ENCODE measurements at regions not wholly inside any gene's neighbourhood (a gene's known extent, or its start where the extent isn't known, plus 50 kb on each side); places are given as distances from the start of the nearest gene placed in this dataset.

- no peak for ATAC-seq
- no peak for TF ChIP-seq ZNF565 (CRISPR knock-in tag; conservative IDR thresholded peaks at IDR 0.05; ENCODE audit: low read depth)
- TF ChIP-seq ZC3H10 (CRISPR knock-in tag; IDR thresholded peaks at IDR 0.05), result no peak
- no peak for TF ChIP-seq OSR1 (CRISPR knock-in tag; IDR thresholded peaks at IDR 0.05)
- TF ChIP-seq ISL1 (CRISPR knock-in tag; IDR thresholded peaks at IDR 0.05), result no peak
- TF ChIP-seq, protein P1, sequence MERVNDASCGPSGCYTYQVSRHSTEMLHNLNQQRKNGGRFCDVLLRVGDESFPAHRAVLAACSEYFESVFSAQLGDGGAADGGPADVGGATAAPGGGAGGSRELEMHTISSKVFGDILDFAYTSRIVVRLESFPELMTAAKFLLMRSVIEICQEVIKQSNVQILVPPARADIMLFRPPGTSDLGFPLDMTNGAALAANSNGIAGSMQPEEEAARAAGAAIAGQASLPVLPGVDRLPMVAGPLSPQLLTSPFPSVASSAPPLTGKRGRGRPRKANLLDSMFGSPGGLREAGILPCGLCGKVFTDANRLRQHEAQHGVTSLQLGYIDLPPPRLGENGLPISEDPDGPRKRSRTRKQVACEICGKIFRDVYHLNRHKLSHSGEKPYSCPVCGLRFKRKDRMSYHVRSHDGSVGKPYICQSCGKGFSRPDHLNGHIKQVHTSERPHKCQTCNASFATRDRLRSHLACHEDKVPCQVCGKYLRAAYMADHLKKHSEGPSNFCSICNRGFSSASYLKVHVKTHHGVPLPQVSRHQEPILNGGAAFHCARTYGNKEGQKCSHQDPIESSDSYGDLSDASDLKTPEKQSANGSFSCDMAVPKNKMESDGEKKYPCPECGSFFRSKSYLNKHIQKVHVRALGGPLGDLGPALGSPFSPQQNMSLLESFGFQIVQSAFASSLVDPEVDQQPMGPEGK (CRISPR knock-in tag; IDR thresholded peaks at IDR 0.05; ENCODE audit: borderline replicate concordance), result no peak
- no peak for TF ChIP-seq ZNF70 (CRISPR knock-in tag; IDR thresholded peaks at IDR 0.05)
- TF ChIP-seq, protein P2, sequence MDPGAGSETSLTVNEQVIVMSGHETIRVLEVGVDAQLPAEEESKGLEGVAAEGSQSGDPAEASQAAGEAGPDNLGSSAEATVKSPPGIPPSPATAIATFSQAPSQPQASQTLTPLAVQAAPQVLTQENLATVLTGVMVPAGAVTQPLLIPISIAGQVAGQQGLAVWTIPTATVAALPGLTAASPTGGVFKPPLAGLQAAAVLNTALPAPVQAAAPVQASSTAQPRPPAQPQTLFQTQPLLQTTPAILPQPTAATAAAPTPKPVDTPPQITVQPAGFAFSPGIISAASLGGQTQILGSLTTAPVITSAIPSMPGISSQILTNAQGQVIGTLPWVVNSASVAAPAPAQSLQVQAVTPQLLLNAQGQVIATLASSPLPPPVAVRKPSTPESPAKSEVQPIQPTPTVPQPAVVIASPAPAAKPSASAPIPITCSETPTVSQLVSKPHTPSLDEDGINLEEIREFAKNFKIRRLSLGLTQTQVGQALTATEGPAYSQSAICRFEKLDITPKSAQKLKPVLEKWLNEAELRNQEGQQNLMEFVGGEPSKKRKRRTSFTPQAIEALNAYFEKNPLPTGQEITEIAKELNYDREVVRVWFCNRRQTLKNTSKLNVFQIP (CRISPR knock-in tag; IDR thresholded peaks at IDR 0.05; ENCODE audit: borderline replicate concordance, low read depth), result no peak
- TF ChIP-seq TSHZ2 (CRISPR knock-in tag; IDR thresholded peaks at IDR 0.05), result no peak
- no peak for TF ChIP-seq PPARA (CRISPR knock-in tag; IDR thresholded peaks at IDR 0.05; ENCODE audit: borderline replicate concordance)
- TF ChIP-seq ARNTL (CRISPR knock-in tag; IDR thresholded peaks at IDR 0.05; ENCODE audit: borderline replicate concordance, low read depth), result no peak
- no peak for TF ChIP-seq ESRRG (CRISPR knock-in tag; IDR thresholded peaks at IDR 0.05)
- TF ChIP-seq TOX (CRISPR knock-in tag; IDR thresholded peaks at IDR 0.05; ENCODE audit: borderline replicate concordance), result no peak
- TF ChIP-seq ZFP3 (CRISPR knock-in tag; IDR thresholded peaks at IDR 0.05), result no peak
- TF ChIP-seq CSDC2 (CRISPR knock-in tag; IDR thresholded peaks at IDR 0.05), result no peak
Measured at GRCh38 chr3:188940573-188940932, 231.2 kb upstream of the TPRG1 start.

DNA sequence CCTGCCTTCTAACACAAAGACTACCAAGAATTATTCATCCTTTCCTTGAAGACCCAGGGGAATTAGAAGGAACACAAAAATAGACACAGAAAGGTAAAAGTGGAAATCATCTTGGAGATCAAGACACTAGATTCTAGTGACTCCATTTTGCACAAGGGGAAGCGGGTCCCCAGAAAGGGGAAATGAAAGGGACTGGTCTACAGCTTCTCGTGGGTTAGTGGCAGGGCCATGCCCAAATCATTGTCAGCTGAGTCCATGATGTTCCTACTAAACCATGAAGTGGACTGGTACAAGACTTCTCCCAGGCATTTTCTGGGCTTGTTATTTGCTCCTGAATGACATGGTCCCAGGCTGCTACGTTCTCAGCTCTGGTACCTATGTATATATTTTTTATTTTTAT lies 230.7 kb upstream of the TPRG1 start:
- no peak for TF ChIP-seq CREB5 (CRISPR knock-in tag; IDR thresholded peaks at IDR 0.05; ENCODE audit: low read depth)
- TF ChIP-seq SNAI2 (CRISPR knock-in tag; IDR thresholded peaks at IDR 0.05), result no peak
- no peak for TF ChIP-seq TOX (CRISPR knock-in tag; IDR thresholded peaks at IDR 0.05; ENCODE audit: borderline replicate concordance)
- TF ChIP-seq CSDC2 (CRISPR knock-in tag; IDR thresholded peaks at IDR 0.05), result no peak
- no peak for TF ChIP-seq PPARA (CRISPR knock-in tag; IDR thresholded peaks at IDR 0.05; ENCODE audit: borderline replicate concordance)
- TF ChIP-seq ESRRG (CRISPR knock-in tag; IDR thresholded peaks at IDR 0.05), result no peak
- TF ChIP-seq ZC3H10 (CRISPR knock-in tag; IDR thresholded peaks at IDR 0.05), result no peak
- TF ChIP-seq, protein P3, sequence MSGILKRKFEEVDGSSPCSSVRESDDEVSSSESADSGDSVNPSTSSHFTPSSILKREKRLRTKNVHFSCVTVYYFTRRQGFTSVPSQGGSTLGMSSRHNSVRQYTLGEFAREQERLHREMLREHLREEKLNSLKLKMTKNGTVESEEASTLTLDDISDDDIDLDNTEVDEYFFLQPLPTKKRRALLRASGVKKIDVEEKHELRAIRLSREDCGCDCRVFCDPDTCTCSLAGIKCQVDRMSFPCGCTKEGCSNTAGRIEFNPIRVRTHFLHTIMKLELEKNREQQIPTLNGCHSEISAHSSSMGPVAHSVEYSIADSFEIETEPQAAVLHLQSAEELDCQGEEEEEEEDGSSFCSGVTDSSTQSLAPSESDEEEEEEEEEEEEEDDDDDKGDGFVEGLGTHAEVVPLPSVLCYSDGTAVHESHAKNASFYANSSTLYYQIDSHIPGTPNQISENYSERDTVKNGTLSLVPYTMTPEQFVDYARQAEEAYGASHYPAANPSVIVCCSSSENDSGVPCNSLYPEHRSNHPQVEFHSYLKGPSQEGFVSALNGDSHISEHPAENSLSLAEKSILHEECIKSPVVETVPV (CRISPR knock-in tag; IDR thresholded peaks at IDR 0.05), result no peak
- TF ChIP-seq BACH2 (CRISPR knock-in tag; IDR thresholded peaks at IDR 0.05; ENCODE audit: borderline replicate concordance), result no peak
- TF ChIP-seq, protein P1 (CRISPR knock-in tag; IDR thresholded peaks at IDR 0.05; ENCODE audit: borderline replicate concordance), result no peak
- TF ChIP-seq TSHZ2 (CRISPR knock-in tag; IDR thresholded peaks at IDR 0.05), result no peak
- TF ChIP-seq, protein P2 (CRISPR knock-in tag; IDR thresholded peaks at IDR 0.05; ENCODE audit: borderline replicate concordance, low read depth), result no peak
- TF ChIP-seq ZFP30 (CRISPR knock-in tag; IDR thresholded peaks at IDR 0.05), result no peak
- no peak for TF ChIP-seq ARNTL (CRISPR knock-in tag; IDR thresholded peaks at IDR 0.05; ENCODE audit: borderline replicate concordance, low read depth)
- no peak for TF ChIP-seq OSR1 (CRISPR knock-in tag; IDR thresholded peaks at IDR 0.05)
- no peak for TF ChIP-seq GLIS3 (CRISPR knock-in tag; IDR thresholded peaks at IDR 0.05)
- TF ChIP-seq ZFP3 (CRISPR knock-in tag; IDR thresholded peaks at IDR 0.05), result no peak
- TF ChIP-seq ZNF70 (CRISPR knock-in tag; IDR thresholded peaks at IDR 0.05), result no peak
- no peak for TF ChIP-seq ZNF565 (CRISPR knock-in tag; conservative IDR thresholded peaks at IDR 0.05; ENCODE audit: low read depth)
- no peak for TF ChIP-seq ISL1 (CRISPR knock-in tag; IDR thresholded peaks at IDR 0.05)
- ATAC-seq, result no peak
